PC-9 (cell line): ENCODE measurements at regions not wholly inside any gene's neighbourhood (a gene's known extent, or its start where the extent isn't known, plus 50 kb on each side); places are given as distances from the start of the nearest gene placed in this dataset.

Experiments used
- BruUV-seq: library from RNA; stranded (reverse); fragments of 400-500 nt; replicated peaks from 2 replicates; lab custom pipeline; 2021; lab: Mats Ljungman, UMichigan
- CTCF ChIA-PET: fragments of 300-600 bp; sonication (Branson Sonifier 250); formaldehyde crosslinking; loops from one replicate; lab custom pipeline; 2022; ENCODE audit warnings: antibody characterized with exemption; lab: Charles Lee
- POLR2A ChIA-PET: fragments of 300-600 bp; sonication (Branson Sonifier 250); formaldehyde crosslinking; loops from one replicate; lab custom pipeline; 2022; ENCODE audit warnings: antibody characterized with exemption; ENCODE audit not compliant: unreplicated experiment; lab: Charles Lee
- DNase-seq, 2 experiments: peaks; one replicate each; pipeline versions ENCODE4 v3.0.0 to v3.0.0-alpha.2; 2015 to 2022; ENCODE audit warnings: mixed read lengths in 1 of 2
- H2AFZ ChIP-seq: fragments of 200-600 bp; sonication (generic); 2 replicates; pipeline ENCODE4 v1.8.1; 2017; ENCODE audit warnings: antibody characterized with exemption
- H3F3A ChIP-seq: fragments of 200-600 bp; sonication (generic); 2 replicates; pipeline ENCODE4 v1.8.1; 2017; ENCODE audit warnings: antibody characterized with exemption, mild to moderate bottlenecking, low read depth; ENCODE audit not compliant: insufficient read depth
- H3K27ac ChIP-seq: fragments of 200-600 bp; sonication (generic); 2 replicates; pipeline ENCODE4 v1.6.1; 2016; ENCODE audit warnings: mixed run types
- H3K27me3 ChIP-seq: fragments of 200-600 bp; sonication (generic); 2 replicates; pipeline ENCODE4 v1.6.1; 2016; ENCODE audit warnings: low read depth, mixed run types; ENCODE audit not compliant: insufficient read depth
- H3K36me3 ChIP-seq: fragments of 200-600 bp; sonication (generic); 2 replicates; pipeline ENCODE4 v1.6.1; 2016; ENCODE audit warnings: low read depth, mixed run types
- H3K4me1 ChIP-seq: fragments of 200-600 bp; sonication (generic); replicated peaks from 2 replicates; pipeline ENCODE4 v1.6.1; 2016; ENCODE audit warnings: mixed run types; ENCODE audit not compliant: insufficient read depth
- H3K4me2 ChIP-seq: fragments of 200-600 bp; sonication (generic); 2 replicates; pipeline ENCODE4 v1.6.1; 2017; ENCODE audit warnings: mixed run types
- H3K4me3 ChIP-seq: fragments of 200-600 bp; sonication (generic); 2 replicates; pipeline ENCODE4 v1.6.1; 2016; ENCODE audit warnings: mixed run types
- H3K79me2 ChIP-seq: fragments of 200-600 bp; sonication (generic); 2 replicates; pipeline ENCODE4 v1.6.1; 2017; ENCODE audit warnings: low read depth, mixed run types
- H3K9me2 ChIP-seq: fragments of 200-600 bp; sonication (generic); 2 replicates; pipeline ENCODE4 v1.8.1; 2017; ENCODE audit warnings: mild to moderate bottlenecking; ENCODE audit not compliant: insufficient read depth
- H3K9me3 ChIP-seq: fragments of 200-600 bp; sonication (generic); 2 replicates; pipeline ENCODE4 v1.8.1; 2016; ENCODE audit warnings: low read depth; ENCODE audit not compliant: insufficient read depth
- H4K20me1 ChIP-seq: fragments of 200-600 bp; sonication (generic); 2 replicates; pipeline ENCODE4 v1.8.1; 2017; ENCODE audit not compliant: insufficient read depth
- CTCF ChIP-seq: fragments of 200-600 bp; sonication (generic); conservative IDR thresholded peaks from 2 replicates; pipeline ENCODE4 v1.6.1; 2017; ENCODE audit warnings: mixed run types, antibody characterized with exemption, mild to moderate bottlenecking, moderate library complexity
- EZH2 ChIP-seq: fragments of 200-600 bp; sonication (generic); IDR thresholded peaks from 2 replicates; pipeline ENCODE4 v1.8.0; 2017; ENCODE audit warnings: antibody characterized with exemption, low read depth
- intact Hi-C: fragments of 100-400 bp; cut with micrococcal nuclease; formaldehyde crosslinking; loops from one replicate; pipeline ENCODE4 v1.10.0; 2022; ENCODE audit not compliant: unreplicated experiment

DNA sequence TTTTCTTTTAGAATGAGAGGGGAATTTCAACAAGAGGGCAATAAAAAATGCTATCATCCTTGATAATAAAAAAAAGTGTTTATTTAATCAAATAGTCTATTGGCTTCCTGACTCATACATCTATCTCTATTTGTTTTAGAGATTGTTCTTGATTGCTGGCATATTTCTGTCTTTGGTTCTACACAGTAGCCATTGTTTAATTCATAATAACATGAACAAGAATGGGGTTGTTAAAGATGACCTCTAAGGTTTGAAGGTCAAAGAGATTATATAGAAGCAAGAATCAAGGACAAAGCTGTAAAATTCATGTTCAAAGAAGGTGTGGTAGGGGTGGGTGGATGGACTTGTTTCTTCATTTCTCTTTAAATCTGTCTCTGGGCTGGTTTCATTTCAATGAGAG is 166.0 kb upstream of the KLF12 start:
- CTCF ChIA-PET = no interaction called here
- H2AFZ ChIP-seq = no peak overlapping the region
- no peaks in the 10 kb centered on the region for H3K79me2 ChIP-seq
- BruUV-seq = no TSS peak
- H3F3A ChIP-seq = no peaks in the 10 kb centered on the region
- no peak overlapping the region for H3K4me2 ChIP-seq
- DNase-seq = no peak
- POLR2A ChIA-PET = no interaction called here
- H3K4me1 ChIP-seq = no peaks in the 10 kb centered on the region
- no peaks in the 10 kb centered on the region for H4K20me1 ChIP-seq
- no peaks in the 10 kb centered on the region for H3K9me3 ChIP-seq
- no peak overlapping the region for H3K4me3 ChIP-seq
- H3K9me2 ChIP-seq = no peaks in the 10 kb centered on the region
- TF ChIP-seq CTCF (no peak), EZH2 (no peak)
- intact Hi-C loops = no loop called here
- no peaks in the 10 kb centered on the region for H3K27me3 ChIP-seq
- no peaks in the 10 kb centered on the region for H3K36me3 ChIP-seq
- no peak overlapping the region for H3K27ac ChIP-seq

GRCh38 chr13:74299721-74300120 is 165.5 kb upstream of the KLF12 start:
- Histone ChIP-seq H3K27me3 (no peaks in the 10 kb centered on the region), H3K79me2 (no peaks in the 10 kb centered on the region), H3F3A (no peaks in the 10 kb centered on the region), H3K4me2 (no peak overlapping the region), H3K27ac (no peak overlapping the region), H3K36me3 (no peaks in the 10 kb centered on the region), H4K20me1 (no peaks in the 10 kb centered on the region), H2AFZ (no peak overlapping the region), H3K4me3 (no peak overlapping the region), H3K4me1 (no peaks in the 10 kb centered on the region), H3K9me2 (no peaks in the 10 kb centered on the region), H3K9me3 (no peaks in the 10 kb centered on the region)
- POLR2A ChIA-PET = no interaction called here
- CTCF ChIA-PET = no interaction called here
- BruUV-seq = no TSS peak
- intact Hi-C loops = no loop called here
- DNase-seq = no peak
- TF ChIP-seq EZH2 = no peak
- TF ChIP-seq CTCF = no peak

DNA sequence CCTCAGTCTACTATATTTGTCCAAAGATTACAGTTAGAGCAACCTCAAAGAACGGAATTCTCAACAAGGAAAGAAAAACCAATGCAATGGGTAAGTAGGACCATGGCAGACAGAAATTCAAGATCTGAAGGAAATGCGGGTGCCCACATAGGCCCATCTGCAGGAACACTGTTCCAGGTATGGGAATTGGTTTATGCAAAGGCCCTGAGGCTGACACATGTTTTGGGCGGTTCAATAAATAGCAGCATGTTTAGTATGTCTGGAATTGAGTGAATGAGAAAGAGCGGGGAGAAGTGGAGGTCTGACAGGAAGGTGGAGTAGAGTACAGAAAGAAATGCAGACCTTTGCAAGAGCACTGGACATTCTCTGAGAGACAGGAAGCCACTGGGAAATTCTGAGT is 164.7 kb upstream of the KLF12 start:
- intact Hi-C loops = no loop called here
- no peak for TF ChIP-seq EZH2
- no peak for TF ChIP-seq CTCF
- Histone ChIP-seq H3K4me1 (no peaks in the 10 kb centered on the region), H3K36me3 (no peaks in the 10 kb centered on the region), H3K27me3 (no peaks in the 10 kb centered on the region), H3K79me2 (no peaks in the 10 kb centered on the region), H4K20me1 (no peaks in the 10 kb centered on the region), H3K9me2 (no peaks in the 10 kb centered on the region), H2AFZ (no peak overlapping the region), H3F3A (no peaks in the 10 kb centered on the region), H3K4me3 (no peak overlapping the region), H3K27ac (no peak overlapping the region), H3K4me2 (no peak overlapping the region), H3K9me3 (no peaks in the 10 kb centered on the region)
- ChIA-PET CTCF (no interaction called here), POLR2A (no interaction called here)
- BruUV-seq = no TSS peak
- no peak for DNase-seq
